GM12872 (cell line): ENCODE measurements at regions not wholly inside any gene's neighbourhood (a gene's known extent, or its start where the extent isn't known, plus 50 kb on each side); places are given as distances from the start of the nearest gene placed in this dataset.

Experiments
- TF ChIP-seq, protein P1 (sequence below): IDR thresholded peaks from 3 replicates; pipeline ENCODE4 v1.5.1; 2011; ENCODE audit warnings: low read depth, mild to moderate bottlenecking, low read length, moderate library complexity; ENCODE audit not compliant: insufficient read depth

DNA sequence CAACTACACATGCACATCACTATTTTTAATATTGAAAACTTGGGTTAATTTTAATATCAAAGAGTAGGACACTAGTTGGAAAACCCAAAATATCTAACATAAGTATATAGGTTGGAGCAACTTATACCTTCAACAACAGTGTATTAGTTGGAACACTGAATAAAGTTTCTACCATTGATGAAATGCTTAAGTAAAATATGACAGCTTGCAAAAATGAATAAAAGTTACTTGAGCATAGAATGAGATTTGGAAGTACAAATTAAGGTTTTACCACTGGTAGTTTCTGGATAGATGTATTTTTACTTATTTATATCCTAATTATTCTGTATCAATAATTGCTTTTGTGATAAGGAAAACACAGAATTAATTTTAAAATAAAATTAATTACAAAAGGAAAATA lies 1079.6 kb downstream of the ADGRL3 start:
- TF ChIP-seq, protein P1, sequence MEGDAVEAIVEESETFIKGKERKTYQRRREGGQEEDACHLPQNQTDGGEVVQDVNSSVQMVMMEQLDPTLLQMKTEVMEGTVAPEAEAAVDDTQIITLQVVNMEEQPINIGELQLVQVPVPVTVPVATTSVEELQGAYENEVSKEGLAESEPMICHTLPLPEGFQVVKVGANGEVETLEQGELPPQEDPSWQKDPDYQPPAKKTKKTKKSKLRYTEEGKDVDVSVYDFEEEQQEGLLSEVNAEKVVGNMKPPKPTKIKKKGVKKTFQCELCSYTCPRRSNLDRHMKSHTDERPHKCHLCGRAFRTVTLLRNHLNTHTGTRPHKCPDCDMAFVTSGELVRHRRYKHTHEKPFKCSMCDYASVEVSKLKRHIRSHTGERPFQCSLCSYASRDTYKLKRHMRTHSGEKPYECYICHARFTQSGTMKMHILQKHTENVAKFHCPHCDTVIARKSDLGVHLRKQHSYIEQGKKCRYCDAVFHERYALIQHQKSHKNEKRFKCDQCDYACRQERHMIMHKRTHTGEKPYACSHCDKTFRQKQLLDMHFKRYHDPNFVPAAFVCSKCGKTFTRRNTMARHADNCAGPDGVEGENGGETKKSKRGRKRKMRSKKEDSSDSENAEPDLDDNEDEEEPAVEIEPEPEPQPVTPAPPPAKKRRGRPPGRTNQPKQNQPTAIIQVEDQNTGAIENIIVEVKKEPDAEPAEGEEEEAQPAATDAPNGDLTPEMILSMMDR = no peak

DNA sequence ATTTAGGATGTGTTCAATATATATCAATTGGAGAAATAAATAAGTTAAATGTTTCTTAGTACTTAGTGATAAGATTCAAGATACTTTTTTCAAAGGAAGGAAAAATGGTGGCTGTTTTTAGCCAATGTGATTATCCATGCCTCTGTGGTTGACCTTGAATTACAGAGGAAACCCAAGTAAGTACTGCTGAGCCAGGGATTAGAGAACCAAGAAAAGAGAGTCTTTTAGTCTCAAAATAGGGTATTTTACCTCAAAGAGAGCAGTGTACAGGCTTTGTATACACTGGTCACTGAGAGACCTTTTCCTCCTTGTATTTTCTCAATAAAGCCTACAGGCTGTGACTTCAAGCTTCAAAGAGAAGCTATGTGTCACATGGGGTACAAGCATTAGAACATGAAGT lies 1075.3 kb downstream of the ADGRL3 start:
- TF ChIP-seq, protein P1 = no peak

DNA sequence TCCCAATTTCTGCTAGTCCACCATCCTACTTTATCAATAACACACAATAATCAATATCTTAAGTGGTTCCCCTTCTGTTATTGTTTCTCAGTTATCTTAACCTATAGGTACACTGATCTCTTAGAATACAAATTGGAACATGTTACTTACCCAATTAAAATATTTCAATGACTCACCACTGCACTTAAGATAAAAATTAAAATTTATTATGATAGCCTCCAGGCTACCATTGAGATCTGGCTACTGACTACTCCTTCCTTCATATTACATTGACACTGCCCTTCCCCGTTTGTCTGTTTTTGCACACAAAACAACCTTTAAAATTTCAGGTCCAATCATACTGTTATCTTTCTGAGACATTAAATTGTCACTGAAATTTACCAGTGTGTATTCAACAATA lies 1074.7 kb downstream of the ADGRL3 start:
- TF ChIP-seq, protein P1 = no peak

DNA sequence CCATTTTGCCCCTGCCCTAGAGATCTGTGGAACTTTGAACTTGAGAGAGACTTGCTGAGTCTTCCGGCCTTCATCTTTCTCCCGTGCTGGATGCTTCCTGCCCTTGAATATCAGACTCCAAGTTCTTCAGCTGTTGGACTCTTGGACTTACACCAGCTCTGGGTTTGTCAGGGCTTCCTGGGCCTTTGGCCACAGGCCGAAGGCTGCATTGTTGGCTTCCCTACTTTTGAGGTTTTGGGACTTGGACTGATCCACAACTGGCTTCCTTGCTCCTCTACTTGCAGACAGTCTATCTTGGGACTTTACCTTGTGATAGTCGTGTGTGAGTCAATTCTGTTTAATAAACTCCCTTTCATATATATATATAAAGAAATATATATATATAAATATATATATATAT lies 1071.0 kb downstream of the ADGRL3 start:
- TF ChIP-seq, protein P1 = no peak

DNA sequence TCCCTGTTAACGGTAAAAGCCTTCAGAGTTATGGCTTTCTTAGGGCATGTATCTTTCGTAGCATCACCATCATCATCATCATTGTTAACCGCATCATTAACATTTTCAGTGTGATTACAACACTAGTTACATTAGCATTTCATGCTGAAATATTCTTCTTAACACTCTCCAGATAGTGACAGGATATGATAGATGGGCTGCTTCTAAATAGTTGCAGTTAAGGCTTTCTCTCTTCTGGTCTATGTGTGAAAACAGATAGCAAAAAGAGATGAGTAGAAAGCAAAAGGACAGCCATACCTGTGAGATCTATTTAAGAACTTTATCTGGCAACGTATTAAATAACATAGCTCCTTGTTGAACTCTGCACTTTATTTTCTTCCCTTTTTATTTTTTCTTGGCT lies 1069.8 kb downstream of the ADGRL3 start:
- TF ChIP-seq, protein P1 = no peak

DNA sequence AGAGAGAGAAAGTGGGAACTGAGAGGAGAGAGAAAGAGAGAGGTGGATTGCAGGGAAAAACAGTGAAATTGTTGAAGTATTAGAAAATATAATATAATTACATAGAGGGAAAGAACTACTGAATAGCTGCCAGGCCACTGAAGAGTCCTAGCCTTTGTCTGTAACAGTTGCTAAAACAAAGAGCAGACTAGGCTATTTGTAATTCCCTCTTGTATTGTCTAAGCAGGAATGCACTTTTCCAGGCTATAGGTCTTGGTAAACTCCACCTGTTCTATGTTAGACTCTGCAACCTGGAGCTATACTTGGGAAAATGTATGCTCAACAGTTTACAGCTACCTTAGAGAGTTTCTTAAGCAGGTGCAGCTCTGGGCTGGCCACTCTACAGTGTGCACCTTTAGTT lies 1063.3 kb downstream of the ADGRL3 start:
- TF ChIP-seq, protein P1 = no peak

DNA sequence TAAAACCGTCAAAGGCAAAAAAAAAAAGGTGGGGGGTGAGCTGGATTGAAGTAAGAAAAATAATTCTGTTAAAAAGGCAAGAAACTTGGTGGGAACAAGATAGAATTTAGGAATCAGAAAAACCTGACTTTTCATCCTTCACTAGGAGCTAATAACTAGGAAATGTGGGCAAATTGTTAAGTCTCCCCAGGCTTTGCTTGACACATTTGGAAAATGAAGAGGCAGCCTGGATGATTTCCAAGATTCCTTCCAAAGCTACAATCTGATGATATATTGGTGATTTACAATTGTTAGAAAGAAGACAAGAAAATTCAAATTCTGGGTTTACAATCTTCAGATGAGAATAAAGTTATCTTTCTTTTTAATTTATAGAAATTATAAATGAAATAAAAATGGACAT lies 1062.5 kb downstream of the ADGRL3 start:
- TF ChIP-seq, protein P1 = no peak

DNA sequence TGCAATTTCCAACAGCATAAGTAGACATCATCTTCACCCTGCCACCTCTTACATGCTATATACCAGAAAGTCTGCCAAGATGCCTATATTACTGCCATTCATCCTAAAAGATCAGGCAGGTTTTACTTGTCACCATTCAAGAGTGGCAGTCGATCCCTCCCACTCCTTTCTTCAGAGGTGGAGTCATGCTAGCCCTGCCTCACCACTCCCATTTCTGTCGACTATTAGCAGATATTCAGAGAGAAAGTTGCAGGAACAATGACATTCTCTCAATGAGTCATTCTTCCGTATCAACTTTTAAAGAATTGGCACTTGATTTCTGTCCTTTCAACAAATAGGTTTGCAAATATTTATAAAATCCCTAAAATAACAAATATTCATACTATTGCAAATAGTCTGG lies 1060.1 kb downstream of the ADGRL3 start:
- TF ChIP-seq, protein P1 = no peak
